Liver (tissue), 2 donors: ENCODE measurements at regions not wholly inside any gene's neighbourhood (a gene's known extent, or its start where the extent isn't known, plus 50 kb on each side); places are given as distances from the start of the nearest gene placed in this dataset.
"Not testable (repeated sequence)": the region's sequence is repeated elsewhere in the genome, so short reads cannot be mapped to it uniquely, and the experiment has no call there.

ENCODE experiments used
- TF ChIP-seq, protein P1 (sequence below): fragments of 150-350 bp; IDR thresholded peaks from 2 replicates; pipeline ENCODE4 v1.5.1; 2017; ENCODE audit warnings: improper control_type of control experiment, low read depth, low read length; ENCODE audit not compliant: missing input control
- TF ChIP-seq, protein P2 (sequence below): IDR thresholded peaks from 2 replicates; pipeline ENCODE4 v1.6.1; 2016; ENCODE audit warnings: antibody characterized with exemption
- donor health status: healthy.

GRCh38 chrX:26444417-26444816 is 228.4 kb downstream of the MAGEB5 start:
- TF ChIP-seq, protein P1, sequence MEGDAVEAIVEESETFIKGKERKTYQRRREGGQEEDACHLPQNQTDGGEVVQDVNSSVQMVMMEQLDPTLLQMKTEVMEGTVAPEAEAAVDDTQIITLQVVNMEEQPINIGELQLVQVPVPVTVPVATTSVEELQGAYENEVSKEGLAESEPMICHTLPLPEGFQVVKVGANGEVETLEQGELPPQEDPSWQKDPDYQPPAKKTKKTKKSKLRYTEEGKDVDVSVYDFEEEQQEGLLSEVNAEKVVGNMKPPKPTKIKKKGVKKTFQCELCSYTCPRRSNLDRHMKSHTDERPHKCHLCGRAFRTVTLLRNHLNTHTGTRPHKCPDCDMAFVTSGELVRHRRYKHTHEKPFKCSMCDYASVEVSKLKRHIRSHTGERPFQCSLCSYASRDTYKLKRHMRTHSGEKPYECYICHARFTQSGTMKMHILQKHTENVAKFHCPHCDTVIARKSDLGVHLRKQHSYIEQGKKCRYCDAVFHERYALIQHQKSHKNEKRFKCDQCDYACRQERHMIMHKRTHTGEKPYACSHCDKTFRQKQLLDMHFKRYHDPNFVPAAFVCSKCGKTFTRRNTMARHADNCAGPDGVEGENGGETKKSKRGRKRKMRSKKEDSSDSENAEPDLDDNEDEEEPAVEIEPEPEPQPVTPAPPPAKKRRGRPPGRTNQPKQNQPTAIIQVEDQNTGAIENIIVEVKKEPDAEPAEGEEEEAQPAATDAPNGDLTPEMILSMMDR, result not testable (repeated sequence)
- TF ChIP-seq, protein P2, sequence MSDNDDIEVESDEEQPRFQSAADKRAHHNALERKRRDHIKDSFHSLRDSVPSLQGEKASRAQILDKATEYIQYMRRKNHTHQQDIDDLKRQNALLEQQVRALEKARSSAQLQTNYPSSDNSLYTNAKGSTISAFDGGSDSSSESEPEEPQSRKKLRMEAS, result not testable (repeated sequence)
